ENCODE measurements at regions not wholly inside any gene's neighbourhood (a gene's known extent, or its start where the extent isn't known, plus 50 kb on each side); places are given as distances from the start of the nearest gene placed in this dataset.

GRCh38 chr4:27168783-27169182 is 308.1 kb downstream of the STIM2 start:
- TF ChIP-seq POLR2A (IDR thresholded peaks at IDR 0.05) (no peak), CTCF (IDR thresholded peaks at IDR 0.05) (no peak)
